ENCODE measurements at regions not wholly inside any gene's neighbourhood (a gene's known extent, or its start where the extent isn't known, plus 50 kb on each side); places are given as distances from the start of the nearest gene placed in this dataset.
A peak's percentile ranks its signal among the peaks of the same experiment; 100 is the strongest.

DNA sequence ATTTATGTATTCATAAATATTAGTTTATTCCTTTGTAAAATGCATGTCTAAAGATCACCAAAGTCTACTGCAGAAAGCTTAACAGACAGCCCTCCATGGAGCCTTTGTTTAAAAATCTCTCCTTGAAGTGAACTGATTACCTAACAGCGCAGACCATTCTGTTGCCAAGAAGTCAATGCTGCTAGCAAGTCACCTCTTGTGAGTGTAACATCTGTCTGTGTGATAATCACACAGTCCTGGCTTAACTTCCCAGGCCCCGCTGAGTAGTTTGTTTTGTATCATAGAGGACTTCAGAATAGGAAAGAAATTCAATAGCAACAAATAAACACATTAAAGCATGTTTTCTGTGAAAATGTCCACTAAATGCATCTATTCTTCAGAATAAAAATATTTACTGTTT lies 435.3 kb upstream of the IGFBP3 start:
- Mint-ChIP-seq H3K4me3 (ENCODE audit: unreplicated experiment) (no peak overlapping the region), H3K4me1 (ENCODE audit: low read depth, unreplicated experiment) (peaks cover 7% of the 10 kb centered on the region), H3K27ac (ENCODE audit: unreplicated experiment) (no peak overlapping the region), H3K27me3 (ENCODE audit: low read depth, unreplicated experiment) (peaks cover 3% of the 10 kb centered on the region), H3K9me3 (ENCODE audit: unreplicated experiment) (peaks cover 3% of the 10 kb centered on the region), H3K36me3 (ENCODE audit: low read depth, unreplicated experiment) (no peaks in the 10 kb centered on the region)
- H4K20me1 ChIP-seq (ENCODE audit: insufficient read depth, low read length) = no peaks in the 10 kb centered on the region
- TF ChIP-seq, protein P1, sequence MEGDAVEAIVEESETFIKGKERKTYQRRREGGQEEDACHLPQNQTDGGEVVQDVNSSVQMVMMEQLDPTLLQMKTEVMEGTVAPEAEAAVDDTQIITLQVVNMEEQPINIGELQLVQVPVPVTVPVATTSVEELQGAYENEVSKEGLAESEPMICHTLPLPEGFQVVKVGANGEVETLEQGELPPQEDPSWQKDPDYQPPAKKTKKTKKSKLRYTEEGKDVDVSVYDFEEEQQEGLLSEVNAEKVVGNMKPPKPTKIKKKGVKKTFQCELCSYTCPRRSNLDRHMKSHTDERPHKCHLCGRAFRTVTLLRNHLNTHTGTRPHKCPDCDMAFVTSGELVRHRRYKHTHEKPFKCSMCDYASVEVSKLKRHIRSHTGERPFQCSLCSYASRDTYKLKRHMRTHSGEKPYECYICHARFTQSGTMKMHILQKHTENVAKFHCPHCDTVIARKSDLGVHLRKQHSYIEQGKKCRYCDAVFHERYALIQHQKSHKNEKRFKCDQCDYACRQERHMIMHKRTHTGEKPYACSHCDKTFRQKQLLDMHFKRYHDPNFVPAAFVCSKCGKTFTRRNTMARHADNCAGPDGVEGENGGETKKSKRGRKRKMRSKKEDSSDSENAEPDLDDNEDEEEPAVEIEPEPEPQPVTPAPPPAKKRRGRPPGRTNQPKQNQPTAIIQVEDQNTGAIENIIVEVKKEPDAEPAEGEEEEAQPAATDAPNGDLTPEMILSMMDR (IDR thresholded peaks at IDR 0.05; ENCODE audit: insufficient read depth, low read depth, low read length) = no peak
- no peak for TF ChIP-seq EZH2 (IDR thresholded peaks at IDR 0.05; ENCODE audit: insufficient read depth, low read length)
- H3K9ac ChIP-seq (ENCODE audit: low read length) = no peak overlapping the region
- no peaks in the 10 kb centered on the region for H3K79me2 ChIP-seq (ENCODE audit: insufficient read depth, low read length)
- H3K4me3 ChIP-seq (ENCODE audit: insufficient read depth, low read depth, low read length) = no peak overlapping the region
- no peaks in the 10 kb centered on the region for H3K27me3 ChIP-seq (ENCODE audit: insufficient read depth, low read length)
- FAIRE-seq (no peak), DNase-seq (ENCODE audit: low read depth) (no peak)
- no peaks in the 10 kb centered on the region for H3K4me1 ChIP-seq (ENCODE audit: insufficient read depth, low read length)
- H3K36me3 ChIP-seq (ENCODE audit: insufficient read depth, low read length) = no peaks in the 10 kb centered on the region
- H3K27ac ChIP-seq (ENCODE audit: low read depth, low read length) = no peak overlapping the region
- H2AFZ ChIP-seq (ENCODE audit: low read depth, low read length) = no peak overlapping the region
- H3K4me2 ChIP-seq (ENCODE audit: low read length) = no peak overlapping the region
- H3K9me3 ChIP-seq (ENCODE audit: insufficient read depth, low read depth, low read length) = no peaks in the 10 kb centered on the region

DNA sequence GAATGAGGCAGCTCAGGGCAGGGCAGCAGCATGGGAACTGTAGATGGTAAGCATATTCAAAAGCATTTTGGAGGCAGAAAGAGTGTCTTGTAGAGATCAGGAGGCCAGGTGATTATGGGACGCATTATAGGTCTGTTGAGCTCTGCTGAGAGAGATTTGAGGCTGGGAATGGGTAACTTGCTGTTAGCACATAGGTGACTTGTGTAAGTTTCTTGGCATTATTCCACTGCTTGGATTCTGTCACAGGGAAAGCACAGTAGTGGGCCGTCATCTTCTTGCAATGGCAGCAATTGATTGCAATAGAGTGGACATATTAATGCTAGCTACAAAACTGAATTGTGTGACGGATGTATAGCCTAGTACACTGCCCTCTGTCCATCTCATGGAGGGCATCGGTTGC lies 434.3 kb upstream of the IGFBP3 start:
- FAIRE-seq = no peak
- TF ChIP-seq, protein P1 (IDR thresholded peaks at IDR 0.05; ENCODE audit: insufficient read depth, low read depth, low read length) = no peak
- no peak overlapping the region for H3K27ac Mint-ChIP-seq (ENCODE audit: unreplicated experiment)

DNA sequence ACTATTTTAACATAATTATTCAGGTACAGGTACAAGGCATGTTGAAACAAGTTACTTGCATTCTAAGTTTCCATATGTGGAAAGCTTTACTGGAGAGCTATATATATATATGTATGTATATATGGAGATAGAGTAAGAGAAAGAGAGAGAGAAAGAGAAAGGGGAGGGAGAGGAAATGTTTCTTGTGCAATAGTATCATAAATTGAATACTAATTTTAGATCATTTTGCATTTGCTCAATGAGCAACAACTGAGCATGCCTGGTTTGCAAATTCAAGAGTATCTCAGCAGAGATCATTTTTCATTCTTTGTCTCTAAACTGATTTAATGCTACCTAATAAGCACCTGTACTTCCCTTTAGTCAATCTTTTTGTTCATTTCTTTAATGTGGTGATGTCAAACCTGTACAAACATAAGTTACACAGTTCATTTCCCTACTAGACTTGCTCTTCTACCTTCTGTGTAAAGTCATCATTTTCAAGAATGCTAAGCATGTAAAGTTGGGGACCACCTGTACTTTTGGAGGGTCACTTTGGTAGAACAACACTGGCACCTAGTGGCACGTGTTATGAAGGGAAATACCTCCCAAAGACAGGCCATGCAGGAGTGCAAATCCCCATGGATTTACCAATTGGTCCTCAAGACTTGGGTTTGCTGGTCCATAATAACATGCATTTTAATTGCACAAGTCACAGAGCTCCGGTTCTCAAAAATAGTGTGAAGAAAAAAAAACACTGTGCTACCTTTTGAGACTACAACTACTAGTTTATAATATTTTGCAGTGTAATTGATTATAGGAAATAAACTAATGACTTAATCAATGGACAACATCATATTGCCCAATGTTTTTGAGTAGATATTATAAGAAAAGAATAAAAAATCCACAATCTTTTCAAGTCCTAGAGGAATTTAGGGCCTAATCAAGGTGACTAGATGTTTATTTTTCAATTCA lies 431.2 kb upstream of the IGFBP3 start:
- no peaks in the 10 kb centered on the region for H3K4me1 ChIP-seq (ENCODE audit: insufficient read depth, low read length)

More for the DNA sequence above, 434.3 kb upstream of the IGFBP3 start:
- no peaks in the 10 kb centered on the region for H3K36me3 Mint-ChIP-seq (ENCODE audit: low read depth, unreplicated experiment)
- no peak overlapping the region for H3K4me2 ChIP-seq (ENCODE audit: low read length)
- H3K4me1 Mint-ChIP-seq (ENCODE audit: low read depth, unreplicated experiment) = peaks cover 17% of the 10 kb centered on the region
- no peak overlapping the region for H3K4me3 Mint-ChIP-seq (ENCODE audit: unreplicated experiment)
- H3K4me3 ChIP-seq (ENCODE audit: insufficient read depth, low read depth, low read length) = no peak overlapping the region
- H3K27me3 ChIP-seq (ENCODE audit: insufficient read depth, low read length) = no peaks in the 10 kb centered on the region
- peaks cover 3% of the 10 kb centered on the region for H3K27me3 Mint-ChIP-seq (ENCODE audit: low read depth, unreplicated experiment)
- H3K27ac ChIP-seq (ENCODE audit: low read depth, low read length) = no peak overlapping the region
- DNase-seq (ENCODE audit: low read depth) = no peak
- H3K4me1 ChIP-seq (ENCODE audit: insufficient read depth, low read length) = no peaks in the 10 kb centered on the region
- no peaks in the 10 kb centered on the region for H3K36me3 ChIP-seq (ENCODE audit: insufficient read depth, low read length)
- no peak overlapping the region for H2AFZ ChIP-seq (ENCODE audit: low read depth, low read length)
- H3K9me3 ChIP-seq (ENCODE audit: insufficient read depth, low read depth, low read length) = no peaks in the 10 kb centered on the region
- no peak overlapping the region for H3K9ac ChIP-seq (ENCODE audit: low read length)
- peaks cover 3% of the 10 kb centered on the region for H3K9me3 Mint-ChIP-seq (ENCODE audit: unreplicated experiment)
- H4K20me1 ChIP-seq (ENCODE audit: insufficient read depth, low read length) = no peaks in the 10 kb centered on the region
- H3K79me2 ChIP-seq (ENCODE audit: insufficient read depth, low read length) = no peaks in the 10 kb centered on the region

More for the DNA sequence above, 431.2 kb upstream of the IGFBP3 start:
- no peak overlapping the region for H3K9ac ChIP-seq (ENCODE audit: low read length)
- DNase-seq (ENCODE audit: low read depth) (peak; percentile 40), FAIRE-seq (peak; percentile 100)
- Mint-ChIP-seq H3K27me3 (ENCODE audit: low read depth, unreplicated experiment) (no peaks in the 10 kb centered on the region), H3K4me3 (ENCODE audit: unreplicated experiment) (no peak overlapping the region), H3K27ac (ENCODE audit: unreplicated experiment) (no peak overlapping the region), H3K4me1 (ENCODE audit: low read depth, unreplicated experiment) (peaks cover 25% of the 10 kb centered on the region), H3K36me3 (ENCODE audit: low read depth, unreplicated experiment) (no peaks in the 10 kb centered on the region), H3K9me3 (ENCODE audit: unreplicated experiment) (peaks cover 3% of the 10 kb centered on the region)
- no peak for TF ChIP-seq EZH2 (IDR thresholded peaks at IDR 0.05; ENCODE audit: insufficient read depth, low read length)
- TF ChIP-seq, protein P1 (IDR thresholded peaks at IDR 0.05; ENCODE audit: insufficient read depth, low read depth, low read length) = peak; percentile 85
- no peak overlapping the region for H2AFZ ChIP-seq (ENCODE audit: low read depth, low read length)
- H3K4me3 ChIP-seq (ENCODE audit: insufficient read depth, low read depth, low read length) = no peak overlapping the region
- H3K27ac ChIP-seq (ENCODE audit: low read depth, low read length) = no peak overlapping the region
- no peaks in the 10 kb centered on the region for H3K27me3 ChIP-seq (ENCODE audit: insufficient read depth, low read length)
- H3K9me3 ChIP-seq (ENCODE audit: insufficient read depth, low read depth, low read length) = no peaks in the 10 kb centered on the region
- H3K79me2 ChIP-seq (ENCODE audit: insufficient read depth, low read length) = no peaks in the 10 kb centered on the region
- H3K36me3 ChIP-seq (ENCODE audit: insufficient read depth, low read length) = no peaks in the 10 kb centered on the region
- H4K20me1 ChIP-seq (ENCODE audit: insufficient read depth, low read length) = no peaks in the 10 kb centered on the region
- H3K4me2 ChIP-seq (ENCODE audit: low read length) = no peak overlapping the region
